ENCODE measurements at regions not wholly inside any gene's neighbourhood (a gene's known extent, or its start where the extent isn't known, plus 50 kb on each side); places are given as distances from the start of the nearest gene placed in this dataset.

DNA sequence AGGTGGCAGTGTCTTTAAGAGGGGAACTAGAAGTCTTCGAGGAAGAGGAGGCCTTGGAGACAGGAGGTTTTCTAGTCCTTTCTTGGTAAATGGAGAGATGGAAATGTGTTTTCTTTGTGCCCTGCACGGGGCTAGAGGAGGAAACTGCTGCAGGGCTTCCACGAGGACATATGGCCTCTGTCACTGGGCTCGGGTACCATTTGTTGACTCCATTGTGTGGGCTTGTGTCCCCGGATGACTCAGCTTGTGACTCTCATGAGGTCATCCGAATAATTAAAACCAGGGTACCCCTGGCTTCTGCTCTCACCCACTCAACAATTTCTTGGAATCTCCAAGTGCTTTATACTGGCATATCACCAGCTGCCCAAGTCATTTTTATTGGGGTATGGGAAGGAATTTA lies 261.7 kb downstream of the KIF4B start:
- no peak for TF ChIP-seq ESRRG (CRISPR knock-in tag; IDR thresholded peaks at IDR 0.05)
- no peak for TF ChIP-seq ZC3H10 (CRISPR knock-in tag; IDR thresholded peaks at IDR 0.05)
- no peak for TF ChIP-seq BACH2 (CRISPR knock-in tag; IDR thresholded peaks at IDR 0.05; ENCODE audit: borderline replicate concordance)

Data from SK-N-SH treated with all-trans-retinoic acid at 6 μM for 48 hours (cell line).